AG08395 (cell line): ENCODE measurements at regions not wholly inside any gene's neighbourhood (a gene's known extent, or its start where the extent isn't known, plus 50 kb on each side); places are given as distances from the start of the nearest gene placed in this dataset.
"Not testable (repeated sequence)": the region's sequence is repeated elsewhere in the genome, so short reads cannot be mapped to it uniquely, and the experiment has no call there.

Experiments used
- DNase-seq: peaks from one replicate; pipeline ENCODE4 v3.0.0; 2012; ENCODE audit warnings: mixed read lengths, low spot score

DNA sequence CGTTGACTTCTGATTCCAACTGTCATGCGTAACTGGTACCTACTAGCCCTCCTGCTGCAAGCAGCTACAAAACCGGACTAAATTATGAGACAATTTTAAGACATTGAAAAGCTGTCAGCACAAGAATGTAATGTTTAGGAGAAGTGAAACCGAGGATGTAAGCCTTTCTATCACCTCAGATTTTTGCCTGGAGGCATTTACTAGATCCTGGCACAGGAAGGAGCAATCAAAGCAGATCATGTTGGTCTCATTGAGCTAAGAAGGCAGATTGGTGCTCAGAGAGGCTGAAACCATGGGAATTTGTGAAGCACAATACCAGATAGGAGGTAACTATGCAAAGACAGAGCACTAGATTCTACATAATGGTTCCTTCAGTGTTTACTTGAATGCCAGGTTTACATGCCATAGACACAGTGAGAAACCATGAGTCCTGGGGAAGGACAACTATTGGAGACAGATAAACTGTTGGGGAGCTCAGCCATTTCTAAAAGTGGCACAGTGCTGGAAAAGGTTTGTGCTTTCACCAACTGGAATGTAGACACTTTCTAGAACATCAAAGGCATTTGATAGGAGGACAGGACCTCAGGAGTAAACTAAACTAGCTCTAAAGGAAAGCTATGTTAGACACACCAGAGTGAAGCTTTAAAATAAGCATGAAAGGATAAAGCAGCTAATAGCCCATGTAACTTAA is 179.4 kb downstream of the LYPLAL1 start:
- DNase-seq, result no peak

GRCh38 chr1:219350172-219350931 is 176.7 kb downstream of the LYPLAL1 start:
- DNase-seq, result no peak

GRCh38 chr1:219347921-219348391 is 174.3 kb downstream of the LYPLAL1 start:
- no peak for DNase-seq

GRCh38 chr1:219347376-219347775 is 173.7 kb downstream of the LYPLAL1 start:
- no peak for DNase-seq

DNA sequence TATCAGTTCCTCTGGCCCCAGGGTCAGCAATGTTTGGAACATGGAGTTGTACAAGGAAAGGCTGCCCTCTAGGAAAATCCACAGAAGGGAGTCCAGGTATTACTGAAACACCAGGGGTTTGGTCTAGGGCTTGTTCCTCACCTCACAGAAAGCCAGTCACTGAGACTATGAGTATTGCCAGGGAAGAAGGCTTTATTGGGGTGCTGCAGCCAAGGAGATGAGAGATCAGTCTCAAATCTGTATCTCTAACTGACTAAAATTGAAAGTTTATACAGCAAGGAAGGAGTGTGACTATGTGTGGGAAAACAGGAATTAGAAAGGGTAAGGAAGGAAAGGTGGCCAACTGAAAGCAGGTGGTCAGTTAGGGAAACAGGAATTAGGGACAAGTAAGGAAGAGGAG is 172.3 kb downstream of the LYPLAL1 start:
- DNase-seq, result no peak

DNA sequence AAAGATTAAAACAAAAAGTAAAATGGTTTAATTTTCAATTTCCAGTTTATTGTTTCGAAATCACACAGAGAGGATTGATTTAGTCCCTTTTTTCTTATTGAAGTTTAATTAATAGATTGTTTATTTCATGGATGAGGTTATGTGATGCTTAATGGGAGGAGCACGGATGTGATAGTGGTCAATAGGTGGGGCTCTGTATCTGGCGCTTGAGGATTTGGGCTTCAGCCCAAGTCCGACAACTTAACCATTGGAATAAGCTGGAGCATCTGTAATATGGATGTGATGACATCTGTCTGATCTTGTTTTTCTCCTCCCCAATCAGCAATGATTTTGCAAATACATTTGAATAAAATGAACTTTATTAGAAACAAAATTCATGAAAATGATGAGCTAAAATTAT is 169.2 kb downstream of the LYPLAL1 start:
- DNase-seq, result no peak

GRCh38 chr1:219340796-219341195 is 167.1 kb downstream of the LYPLAL1 start:
- no peak for DNase-seq

DNA sequence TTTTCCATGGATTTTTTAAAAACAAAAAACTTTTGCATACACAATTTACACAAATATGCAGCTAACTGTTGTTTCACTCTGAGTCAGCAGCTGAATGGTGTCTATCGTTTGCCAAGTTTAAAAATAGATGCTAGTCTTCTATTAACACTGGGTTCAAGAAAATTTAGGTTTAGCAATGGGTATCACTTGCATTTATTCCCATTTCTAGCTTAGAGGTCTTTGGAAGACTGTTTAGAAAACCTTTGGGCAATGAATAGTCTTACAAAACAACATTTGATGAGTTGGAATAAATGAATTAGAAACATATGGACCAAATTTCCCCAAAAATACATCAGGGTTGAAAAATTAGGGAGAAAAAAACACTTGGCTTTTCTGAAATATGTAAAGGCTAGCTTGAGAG is 165.8 kb downstream of the LYPLAL1 start:
- DNase-seq, result peak; percentile 11

- no peak for DNase-seq
Observed at GRCh38 chr1:219337588-219337987, 163.9 kb downstream of the LYPLAL1 start.

- DNase-seq, result no peak
Observed at GRCh38 chr1:219333626-219334025, 159.9 kb downstream of the LYPLAL1 start.

DNA sequence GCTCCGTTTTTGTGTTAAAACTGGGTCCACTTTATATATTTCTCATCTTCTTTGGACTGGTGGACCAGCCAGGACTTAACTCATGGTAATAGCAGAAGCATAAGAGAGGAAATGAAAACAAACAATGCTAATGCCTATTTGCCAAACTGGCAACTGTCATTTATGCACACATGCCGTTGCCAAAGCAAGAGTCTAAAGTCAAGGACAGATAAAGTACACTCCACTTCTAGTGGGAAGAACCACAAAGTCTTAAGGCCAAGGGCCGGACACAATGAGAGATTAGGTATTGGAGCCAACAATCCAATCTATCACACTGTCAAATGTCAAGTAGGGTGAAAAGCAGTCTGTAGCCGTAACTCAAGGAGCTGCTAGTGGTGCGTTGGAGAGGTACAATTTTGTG is 157.7 kb downstream of the LYPLAL1 start:
- no peak for DNase-seq

DNA sequence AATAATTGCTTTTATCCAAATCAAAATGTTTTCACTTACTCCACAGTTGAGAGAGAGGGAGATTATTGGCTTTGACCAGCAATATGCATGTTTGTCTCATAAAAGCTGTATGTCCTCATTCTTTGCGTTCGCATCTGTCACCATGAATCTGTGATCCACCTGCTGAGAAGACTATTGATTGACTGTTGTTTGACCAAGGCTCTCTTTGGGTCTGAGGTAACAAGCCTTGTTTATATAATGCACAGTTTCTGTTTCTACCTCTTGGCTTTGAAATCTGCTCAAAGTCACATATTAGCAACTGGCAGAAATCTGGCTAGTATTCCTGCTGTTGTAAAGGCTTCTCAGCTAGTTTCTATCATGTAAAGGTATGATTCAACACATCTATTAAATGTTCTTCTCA is 157.0 kb downstream of the LYPLAL1 start:
- DNase-seq, result no peak

DNA sequence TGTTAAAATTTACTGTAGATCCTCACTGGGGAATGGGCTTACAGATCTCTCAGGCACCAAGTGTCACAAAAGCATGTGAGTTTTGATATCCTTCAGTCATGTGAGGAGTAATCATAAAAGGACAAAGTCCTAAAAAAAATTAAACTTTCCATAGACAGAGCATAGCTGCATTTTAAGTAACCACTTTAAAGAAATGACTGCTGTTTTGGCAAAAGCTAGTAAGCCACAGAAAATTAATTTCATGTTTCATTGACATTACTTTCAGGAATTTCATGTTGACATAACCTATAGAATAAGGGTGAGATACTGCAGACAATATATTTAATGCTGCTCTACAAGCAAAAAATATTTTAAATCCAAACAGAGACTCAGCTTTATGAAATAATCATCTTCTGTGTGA is 156.3 kb downstream of the LYPLAL1 start:
- no peak for DNase-seq

DNA sequence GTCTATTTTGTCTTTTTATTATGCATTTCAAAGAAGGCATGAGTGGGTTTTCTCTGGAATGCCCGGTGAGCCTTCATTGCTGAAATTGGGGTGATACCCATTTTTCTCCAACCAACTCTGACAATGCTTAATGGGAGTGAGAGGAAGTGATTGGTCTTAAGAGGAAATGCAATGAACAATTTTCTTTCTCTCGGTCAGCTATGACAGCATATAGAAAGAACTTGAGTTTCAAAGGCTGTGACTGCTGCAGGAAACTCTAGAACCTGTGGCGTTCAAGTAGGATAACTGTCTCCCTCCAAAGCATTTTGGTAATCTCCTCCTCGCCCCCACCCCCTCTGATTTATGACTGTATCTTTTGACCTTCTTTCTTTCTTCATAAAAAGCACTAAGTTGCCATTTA is 155.9 kb downstream of the LYPLAL1 start:
- no peak for DNase-seq

DNA sequence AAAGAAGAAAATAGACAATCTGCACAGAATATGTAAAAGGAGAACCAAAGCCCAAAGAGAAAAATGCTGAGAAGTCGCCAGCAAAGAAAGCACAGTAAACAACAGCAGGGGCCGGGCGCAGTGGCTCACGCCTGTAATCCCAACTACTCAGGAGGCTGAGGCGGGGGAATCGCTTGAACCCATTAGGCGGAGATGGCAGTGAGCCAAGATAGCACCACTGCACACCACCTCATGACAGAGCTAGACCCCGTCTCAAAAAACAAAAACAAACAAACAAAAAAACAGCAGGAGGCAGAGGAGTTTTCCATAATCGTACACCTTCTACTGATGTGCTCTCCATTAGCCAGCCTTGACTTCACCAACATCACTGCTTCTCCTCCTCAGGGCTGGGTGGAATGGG is 153.2 kb downstream of the LYPLAL1 start:
- DNase-seq, result no peak

DNA sequence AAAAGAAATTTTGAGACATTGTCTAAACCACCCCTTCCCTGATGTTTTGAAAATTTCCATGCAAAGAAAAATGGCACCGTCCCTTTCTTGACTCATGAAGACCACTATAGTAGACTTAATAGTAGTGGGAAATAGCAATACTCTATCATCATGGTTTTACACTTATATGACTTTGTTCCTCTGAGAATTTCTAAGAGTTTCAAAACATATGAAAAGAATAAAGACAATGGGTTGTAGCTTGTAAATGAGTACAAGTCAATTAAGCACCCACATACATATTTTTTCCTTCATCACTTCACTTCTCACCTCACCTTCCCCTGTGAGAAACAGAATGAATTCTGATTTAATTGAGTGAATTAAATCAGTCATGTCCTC is 151.7 kb downstream of the LYPLAL1 start:
- no peak for DNase-seq

GRCh38 chr1:219324629-219325367 is 151.1 kb downstream of the LYPLAL1 start:
- DNase-seq, result peak; percentile 67

- no peak for DNase-seq
Observed at GRCh38 chr1:219324171-219324570, 150.5 kb downstream of the LYPLAL1 start.

GRCh38 chr1:219323426-219323825 is 149.7 kb downstream of the LYPLAL1 start:
- no peak for DNase-seq

- DNase-seq, result no peak
Observed at GRCh38 chr1:219322766-219323165, 149.1 kb downstream of the LYPLAL1 start.

DNA sequence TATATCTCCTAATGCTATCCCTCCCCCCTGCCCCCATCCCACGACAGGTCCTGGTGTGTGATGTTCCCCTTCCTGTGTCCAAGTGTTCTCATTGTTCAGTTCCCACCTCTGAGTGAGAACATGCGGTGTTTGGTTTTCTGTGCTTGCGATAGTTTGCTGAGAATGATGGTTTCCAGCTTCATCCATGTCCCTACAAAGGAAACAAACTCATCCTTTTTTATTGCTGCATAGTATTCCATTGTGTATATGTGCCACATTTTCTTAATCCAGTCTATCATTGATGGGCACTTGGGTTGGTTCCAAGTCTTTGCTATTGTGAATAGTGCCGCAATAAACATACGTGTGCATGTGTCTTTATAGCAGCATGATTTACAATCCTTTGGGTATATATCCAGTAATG is 146.9 kb downstream of the LYPLAL1 start:
- DNase-seq, result not testable (repeated sequence)

- no peak for DNase-seq
Observed at GRCh38 chr1:219318826-219319225, 145.1 kb downstream of the LYPLAL1 start.

DNA sequence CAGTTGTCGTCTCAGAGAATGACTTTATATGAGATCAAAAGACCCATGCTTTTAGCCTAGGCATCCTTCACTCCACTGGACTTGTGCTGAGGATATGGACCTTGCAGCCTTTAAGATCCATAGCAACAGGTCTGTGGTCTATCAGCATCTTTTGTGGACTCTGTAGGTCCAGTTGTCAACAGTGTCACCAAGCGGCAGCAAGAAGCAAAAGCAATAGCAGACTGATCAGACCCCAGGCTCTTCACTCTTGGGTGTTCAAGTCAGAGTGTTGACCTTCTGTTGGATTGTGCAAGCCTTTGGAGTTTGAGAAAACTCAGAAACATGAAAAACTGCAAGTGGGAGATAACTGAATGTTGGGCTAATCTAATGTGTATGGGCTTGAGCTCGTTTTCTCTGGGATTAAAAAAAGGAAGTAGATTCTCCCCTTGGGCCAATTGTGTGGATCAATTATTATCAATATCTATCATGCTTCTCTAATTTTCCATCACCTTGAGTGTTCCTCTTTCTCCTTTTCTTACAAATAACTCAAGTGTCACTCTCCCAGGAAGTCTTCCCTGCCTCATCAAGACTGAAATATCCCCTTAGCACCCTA is 144.2 kb downstream of the LYPLAL1 start:
- no peak for DNase-seq
